SH-SY5Y (cell line): ENCODE measurements at regions not wholly inside any gene's neighbourhood (a gene's known extent, or its start where the extent isn't known, plus 50 kb on each side); places are given as distances from the start of the nearest gene placed in this dataset.

Experiments used
- GATA2 ChIP-seq: IDR thresholded peaks from 2 replicates; pipeline ENCODE4 v1.6.1; 2011; ENCODE audit warnings: mild to moderate bottlenecking, low read depth, low read length
- GATA3 ChIP-seq: IDR thresholded peaks from 2 replicates; pipeline ENCODE4 v1.6.1; 2011; ENCODE audit warnings: low read depth, mild to moderate bottlenecking, low read length, moderate library complexity

- TF ChIP-seq GATA2, result no peak
- no peak for TF ChIP-seq GATA3
Observed at GRCh38 chr21:15227919-15228318, 163.1 kb upstream of the NRIP1 start.

- TF ChIP-seq GATA3 (no peak), GATA2 (no peak)
Observed at GRCh38 chr21:15229390-15229789, 164.6 kb upstream of the NRIP1 start.

GRCh38 chr21:15233611-15234010 lies 168.8 kb upstream of the NRIP1 start:
- TF ChIP-seq GATA3 (no peak), GATA2 (no peak)

- TF ChIP-seq GATA3, result no peak
- no peak for TF ChIP-seq GATA2
Observed at GRCh38 chr21:15236111-15236510, 171.3 kb upstream of the NRIP1 start.

GRCh38 chr21:15240848-15241247 lies 176.0 kb upstream of the NRIP1 start:
- TF ChIP-seq GATA2 (no peak), GATA3 (no peak)

- TF ChIP-seq GATA3 (no peak), GATA2 (no peak)
Observed at GRCh38 chr21:15241997-15242736, 177.4 kb upstream of the NRIP1 start.

GRCh38 chr21:15242906-15243305 lies 178.1 kb upstream of the NRIP1 start:
- no peak for TF ChIP-seq GATA2
- TF ChIP-seq GATA3, result no peak

GRCh38 chr21:15243406-15243805 lies 178.6 kb upstream of the NRIP1 start:
- TF ChIP-seq GATA2, result no peak
- TF ChIP-seq GATA3, result no peak

GRCh38 chr21:15247613-15248012 lies 182.8 kb upstream of the NRIP1 start:
- TF ChIP-seq GATA3 (no peak), GATA2 (no peak)

- TF ChIP-seq GATA3, result no peak
- no peak for TF ChIP-seq GATA2
Observed at GRCh38 chr21:15249285-15249993, 184.6 kb upstream of the NRIP1 start.

GRCh38 chr21:15250384-15250783 lies 185.6 kb upstream of the NRIP1 start:
- no peak for TF ChIP-seq GATA2
- no peak for TF ChIP-seq GATA3

GRCh38 chr21:15252431-15252830 lies 187.6 kb upstream of the NRIP1 start:
- no peak for TF ChIP-seq GATA2
- no peak for TF ChIP-seq GATA3

GRCh38 chr21:15254111-15254510 lies 189.3 kb upstream of the NRIP1 start:
- TF ChIP-seq GATA3 (no peak), GATA2 (no peak)

GRCh38 chr21:15255261-15255660 lies 190.5 kb upstream of the NRIP1 start:
- TF ChIP-seq GATA3, result no peak
- no peak for TF ChIP-seq GATA2

GRCh38 chr21:15255763-15256162 lies 191.0 kb upstream of the NRIP1 start:
- no peak for TF ChIP-seq GATA2
